Mucosa of descending colon (tissue), 3 donors: ENCODE measurements at regions not wholly inside any gene's neighbourhood (a gene's known extent, or its start where the extent isn't known, plus 50 kb on each side); places are given as distances from the start of the nearest gene placed in this dataset.

Experiments used
- ATAC-seq: fragments of 200-7000 bp; cut with Tn5 transposase; one replicate; pipeline ENCODE4 v1.9.1; 2020; ENCODE audit warnings: mild to moderate bottlenecking, moderate library complexity
- DNase-seq, 3 donors: peaks; one replicate each; pipeline ENCODE4 v3.0.0-alpha.2; 2020
- H3K36me3 ChIP-seq: fragments of 200-600 bp; one replicate; pipeline ENCODE4 v1.8.0; 2021; ENCODE audit warnings: low read depth, mild to moderate bottlenecking
- H3K4me1 ChIP-seq: fragments of 200-600 bp; one replicate; pipeline ENCODE4 v1.8.0; 2021; ENCODE audit warnings: low read depth, mild to moderate bottlenecking
- H3K4me3 ChIP-seq: fragments of 200-600 bp; one replicate; pipeline ENCODE4 v1.8.0; 2021; ENCODE audit warnings: mild to moderate bottlenecking
- H3K9me3 ChIP-seq: fragments of 200-600 bp; one replicate; pipeline ENCODE4 v1.8.0; 2021; ENCODE audit warnings: mild to moderate bottlenecking
- intact Hi-C, 2 donors: fragments of 100-400 bp; cut with DNase I in 1 of 2; cut with micrococcal nuclease in 1 of 2; formaldehyde crosslinking; loops; one replicate each; pipeline versions ENCODE4 v1.11.0 to v1.11.1; 2022; cut with DNase I, micrococcal nuclease
- TF ChIP-seq, protein P1 (sequence below): fragments of 200-600 bp; IDR thresholded peaks from one replicate; pipeline ENCODE4 v1.8.0; 2022; ENCODE audit warnings: antibody characterized with exemption, mild to moderate bottlenecking
- donor health status: DM: no; HTN: no; CAD: no; lungs with moderate emphysema.
- donor health status: DM: no; HTN: no; CAD: no.
- donor health status: DM: no; HTN: yes; CAD: no.

DNA sequence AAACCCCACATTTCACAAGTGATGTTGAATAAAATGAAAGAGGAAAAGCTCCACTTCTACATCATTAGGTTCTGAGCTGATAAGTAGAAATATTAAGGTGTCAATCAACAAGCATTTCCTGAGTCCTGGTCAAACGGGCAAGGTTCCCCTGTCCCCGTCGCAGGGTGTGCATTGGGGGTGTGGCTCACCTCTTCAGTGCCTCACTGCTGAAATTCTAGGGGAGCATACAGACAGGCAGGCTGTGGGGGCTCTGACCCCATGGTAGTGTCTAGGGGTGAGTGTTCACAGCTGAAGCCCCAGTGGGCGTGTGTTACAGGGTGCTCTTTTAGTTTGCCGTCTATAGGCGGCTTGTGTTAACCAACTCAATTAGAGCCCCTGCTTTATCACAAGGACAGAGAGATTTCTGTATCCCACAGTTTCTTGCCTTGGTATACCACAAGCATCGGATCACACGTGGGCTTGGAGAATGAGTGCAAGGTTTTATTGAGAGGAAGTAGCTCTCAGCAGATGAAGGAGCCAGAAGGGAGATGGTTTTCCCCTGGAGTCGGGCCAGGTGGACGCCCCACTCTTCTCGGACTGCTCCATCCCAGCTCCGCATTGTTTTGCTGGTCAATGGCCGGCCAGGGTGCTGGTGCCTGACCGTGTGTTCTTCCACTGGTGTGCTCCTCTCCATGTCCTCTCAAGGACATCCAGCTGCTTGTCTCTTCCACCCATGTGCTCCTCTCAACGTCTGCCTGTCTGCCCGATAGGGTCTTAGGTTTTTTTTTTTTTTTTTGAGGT, 238.2 kb upstream of the NLRP1 start:
- TF ChIP-seq, protein P1, sequence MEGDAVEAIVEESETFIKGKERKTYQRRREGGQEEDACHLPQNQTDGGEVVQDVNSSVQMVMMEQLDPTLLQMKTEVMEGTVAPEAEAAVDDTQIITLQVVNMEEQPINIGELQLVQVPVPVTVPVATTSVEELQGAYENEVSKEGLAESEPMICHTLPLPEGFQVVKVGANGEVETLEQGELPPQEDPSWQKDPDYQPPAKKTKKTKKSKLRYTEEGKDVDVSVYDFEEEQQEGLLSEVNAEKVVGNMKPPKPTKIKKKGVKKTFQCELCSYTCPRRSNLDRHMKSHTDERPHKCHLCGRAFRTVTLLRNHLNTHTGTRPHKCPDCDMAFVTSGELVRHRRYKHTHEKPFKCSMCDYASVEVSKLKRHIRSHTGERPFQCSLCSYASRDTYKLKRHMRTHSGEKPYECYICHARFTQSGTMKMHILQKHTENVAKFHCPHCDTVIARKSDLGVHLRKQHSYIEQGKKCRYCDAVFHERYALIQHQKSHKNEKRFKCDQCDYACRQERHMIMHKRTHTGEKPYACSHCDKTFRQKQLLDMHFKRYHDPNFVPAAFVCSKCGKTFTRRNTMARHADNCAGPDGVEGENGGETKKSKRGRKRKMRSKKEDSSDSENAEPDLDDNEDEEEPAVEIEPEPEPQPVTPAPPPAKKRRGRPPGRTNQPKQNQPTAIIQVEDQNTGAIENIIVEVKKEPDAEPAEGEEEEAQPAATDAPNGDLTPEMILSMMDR, result no peak
- no peaks in the 10 kb centered on the region for H3K36me3 ChIP-seq
- no peak overlapping the region for H3K4me3 ChIP-seq
- intact Hi-C loops, result no loop called here
- H3K4me1 ChIP-seq, result no peaks in the 10 kb centered on the region
- DNase-seq (no peak), ATAC-seq (no peak)
- no peaks in the 10 kb centered on the region for H3K9me3 ChIP-seq

- no peaks in the 10 kb centered on the region for H3K4me1 ChIP-seq
- TF ChIP-seq, protein P1, result no peak
- DNase-seq, result no peak
- H3K9me3 ChIP-seq, result no peaks in the 10 kb centered on the region
- intact Hi-C loops, result no loop called here
- no peak overlapping the region for H3K4me3 ChIP-seq
- no peaks in the 10 kb centered on the region for H3K36me3 ChIP-seq
- no peak for ATAC-seq
These were observed 238.9 kb upstream of the NLRP1 start for GRCh38 chr17:5823219-5823618.

- Histone ChIP-seq H3K9me3 (no peaks in the 10 kb centered on the region), H3K4me3 (no peak overlapping the region), H3K4me1 (no peaks in the 10 kb centered on the region), H3K36me3 (no peaks in the 10 kb centered on the region)
- ATAC-seq (no peak), DNase-seq (no peak)
- TF ChIP-seq, protein P1, result no peak
- intact Hi-C loops, result no loop called here
These were observed 241.5 kb upstream of the NLRP1 start for GRCh38 chr17:5825717-5826330.

DNA sequence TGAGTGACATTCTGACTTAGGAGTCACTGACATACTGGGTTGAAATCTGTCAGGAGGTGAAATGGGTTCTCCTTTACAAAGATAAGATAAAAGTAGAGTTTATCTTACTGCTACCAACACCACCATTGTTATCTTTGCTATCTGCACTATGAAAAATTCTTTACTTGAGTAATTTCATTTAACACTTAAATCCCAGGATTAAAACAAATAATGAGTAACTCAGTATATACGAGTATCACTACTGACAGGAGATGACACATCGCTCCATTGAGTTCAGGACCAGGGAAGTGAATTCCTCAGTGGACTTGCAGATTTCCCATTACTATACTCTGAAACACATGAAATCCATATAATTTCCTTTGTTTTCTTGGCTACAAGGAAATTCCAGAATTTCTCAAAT, 242.1 kb upstream of the NLRP1 start:
- intact Hi-C loops, result no loop called here
- ATAC-seq (no peak), DNase-seq (no peak)
- Histone ChIP-seq H3K4me3 (no peak overlapping the region), H3K9me3 (no peaks in the 10 kb centered on the region), H3K36me3 (no peaks in the 10 kb centered on the region), H3K4me1 (no peaks in the 10 kb centered on the region)
- TF ChIP-seq, protein P1, result no peak

DNA sequence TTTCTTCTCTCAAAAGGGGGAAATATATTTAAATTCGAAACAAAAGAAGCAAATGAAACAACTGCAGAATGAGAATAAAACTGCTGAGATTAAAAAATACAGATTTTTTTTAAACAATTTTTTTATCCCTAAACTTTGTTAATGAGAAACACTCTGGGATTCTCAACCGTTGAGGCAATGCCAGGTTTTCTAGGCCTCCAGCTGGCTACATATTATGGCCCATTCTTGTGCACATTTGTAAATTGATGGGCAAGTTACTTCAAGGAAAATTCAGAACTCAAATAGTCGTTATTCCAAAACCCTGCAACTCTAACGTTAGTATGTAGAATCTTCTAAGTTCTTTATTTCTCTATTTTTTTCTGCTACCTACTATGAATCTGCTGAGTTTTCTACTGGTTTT, 239.3 kb upstream of the WSCD1 start:
- TF ChIP-seq, protein P1, result no peak
- intact Hi-C loops, result no loop called here
- no peak for DNase-seq

More for the DNA sequence above, 239.3 kb upstream of the WSCD1 start:
- Histone ChIP-seq H3K36me3 (no peaks in the 10 kb centered on the region), H3K9me3 (no peaks in the 10 kb centered on the region), H3K4me1 (no peaks in the 10 kb centered on the region), H3K4me3 (no peak overlapping the region)
- ATAC-seq, result no peak
